CD14-positive monocyte (primary cell): ENCODE measurements at regions not wholly inside any gene's neighbourhood (a gene's known extent, or its start where the extent isn't known, plus 50 kb on each side); places are given as distances from the start of the nearest gene placed in this dataset.

Experiments
- DNase-seq, 3 donors: peaks; one replicate each; pipeline ENCODE4 v3.0.0-alpha.2; 2011 to 2022
- H2AFZ ChIP-seq: 2 replicates; pipeline ENCODE4 v1.6.0; 2012; ENCODE audit warnings: mild to moderate bottlenecking, low read depth, low read length, inconsistent platforms; ENCODE audit not compliant: insufficient read depth, poor library complexity, severe bottlenecking
- H3K27ac ChIP-seq, 2 donors: 1 replicate in 1 of 2; 2 replicates in 1 of 2; pipeline ENCODE4 v1.5.1; 2012 to 2013; ENCODE audit warnings: low read length in 2 of 2, control low read depth in 1 of 2, inconsistent platforms in 1 of 2, low read depth in 1 of 2, mild to moderate bottlenecking in 1 of 2
- H3K27me3 ChIP-seq, 2 donors: one replicate each; pipeline versions ENCODE4 v1.6.0 to v1.6.1; 2011 to 2013; ENCODE audit warnings: low read length in 2 of 2; ENCODE audit not compliant: control insufficient read depth in 2 of 2, insufficient read depth in 2 of 2
- H3K36me3 ChIP-seq, 2 donors: replicated peaks in 1 of 2; 1 replicate in 1 of 2; 2 replicates in 1 of 2; pipeline versions ENCODE4 v1.5.1 to v1.6.1; 2012 to 2013; ENCODE audit warnings: low read length in 2 of 2, control low read depth in 1 of 2, inconsistent platforms in 1 of 2, mild to moderate bottlenecking in 1 of 2; ENCODE audit not compliant: insufficient read depth in 2 of 2, control insufficient read depth in 1 of 2
- H3K4me1 ChIP-seq, 2 donors: 1 replicate in 1 of 2; 2 replicates in 1 of 2; pipeline versions ENCODE4 v1.5.1 to v1.6.1; 2012 to 2013; ENCODE audit warnings: low read length in 2 of 2, control low read depth in 1 of 2, inconsistent platforms in 1 of 2, mild to moderate bottlenecking in 1 of 2, moderate library complexity in 1 of 2; ENCODE audit not compliant: insufficient read depth in 2 of 2, control insufficient read depth in 1 of 2
- H3K4me2 ChIP-seq: replicated peaks from 2 replicates; pipeline ENCODE3; 2012; ENCODE audit warnings: low read length, moderate library complexity, mild to moderate bottlenecking; ENCODE audit not compliant: poor library complexity, severe bottlenecking; ENCODE audit errors: extremely low read depth
- H3K4me3 ChIP-seq, 3 experiments: fragments of 200-600 bp in 1 of 3; sonication (generic) in 1 of 3; replicated peaks in 1 of 3; 1 replicate in 2 of 3; 2 replicates in 1 of 3; pipeline ENCODE4 v1.5.1; 2011 to 2013; ENCODE audit warnings: low read length in 3 of 3, mild to moderate bottlenecking in 3 of 3, control low read depth in 2 of 3, low read depth in 2 of 3, inconsistent platforms in 1 of 3, moderate library complexity in 1 of 3
- H3K79me2 ChIP-seq: 2 replicates; pipeline ENCODE4 v1.6.0; 2012; ENCODE audit warnings: mild to moderate bottlenecking, control low read depth, inconsistent platforms, low read length, moderate library complexity; ENCODE audit not compliant: insufficient read depth
- H3K9ac ChIP-seq: 2 replicates; pipeline ENCODE4 v1.6.0; 2017; ENCODE audit warnings: low read length, mild to moderate bottlenecking; ENCODE audit not compliant: insufficient read depth, poor library complexity, severe bottlenecking
- H3K9me3 ChIP-seq, 2 donors: replicated peaks in 1 of 2; 1 replicate in 1 of 2; 2 replicates in 1 of 2; pipeline versions ENCODE4 v1.5.1 to v1.6.1; 2012 to 2013; ENCODE audit warnings: low read length in 2 of 2, control low read depth in 1 of 2; ENCODE audit not compliant: control insufficient read depth in 1 of 2, insufficient read depth in 1 of 2
- H4K20me1 ChIP-seq: 2 replicates; pipeline ENCODE4 v1.6.0; 2012; ENCODE audit warnings: mild to moderate bottlenecking, low read length, control low read depth, moderate library complexity; ENCODE audit not compliant: insufficient read depth
- H3K27ac Mint-ChIP-seq, 7 donors: one replicate each; pipeline ENCODE4 v1.8.0; 2020; ENCODE audit warnings: mild to moderate bottlenecking in 7 of 7, mixed read lengths in 7 of 7, moderate library complexity in 6 of 7, inconsistent platforms in 2 of 7
- H3K27me3 Mint-ChIP-seq, 3 donors: one replicate each; pipeline ENCODE4 v1.8.0; 2021 to 2022; ENCODE audit warnings: low read depth in 3 of 3, mild to moderate bottlenecking in 3 of 3, mixed read lengths in 3 of 3, moderate library complexity in 3 of 3, inconsistent platforms in 1 of 3
- H3K36me3 Mint-ChIP-seq, 2 donors: one replicate each; pipeline ENCODE4 v1.8.0; 2020; ENCODE audit warnings: mixed read lengths in 2 of 2, inconsistent platforms in 1 of 2, mild to moderate bottlenecking in 1 of 2
- H3K4me1 Mint-ChIP-seq: one replicate; pipeline ENCODE4 v1.8.0; 2020; ENCODE audit warnings: mild to moderate bottlenecking, mixed read lengths
- H3K4me3 Mint-ChIP-seq, 2 donors: one replicate each; pipeline ENCODE4 v1.8.0; 2020; ENCODE audit warnings: mild to moderate bottlenecking in 2 of 2, mixed read lengths in 2 of 2, moderate library complexity in 1 of 2
- H3K9me3 Mint-ChIP-seq, 7 donors: one replicate each; pipeline ENCODE4 v1.8.0; 2020 to 2022; ENCODE audit warnings: mixed read lengths in 7 of 7, mild to moderate bottlenecking in 6 of 7, moderate library complexity in 6 of 7, inconsistent platforms in 2 of 7
- CTCF ChIP-seq: fragments of 200-600 bp; IDR thresholded peaks from one replicate; pipeline ENCODE4 v1.8.0; 2022; ENCODE audit warnings: antibody characterized with exemption, mild to moderate bottlenecking
- WGBS: methylation state at CpG from one replicate; pipeline ENCODE4 v1.1.5; 2013; ENCODE audit warnings: missing lambda C conversion rate; ENCODE audit not compliant: insufficient coverage; 5-methylcytosine and 5-hydroxymethylcytosine counted together
- intact Hi-C, 2 donors: fragments of 100-400 bp; cut with micrococcal nuclease; formaldehyde crosslinking; loops; one replicate each; pipeline versions ENCODE4 v1.15.0 to v1.15.1; 2023

- Histone ChIP-seq H3K9ac (no peak overlapping the region), H3K4me2 (no peak overlapping the region), H3K27me3 (no peaks in the 10 kb centered on the region), H3K79me2 (no peaks in the 10 kb centered on the region), H3K27ac (no peak overlapping the region), H3K4me1 (no peaks in the 10 kb centered on the region), H2AFZ (no peak overlapping the region), H4K20me1 (no peaks in the 10 kb centered on the region), H3K4me3 (no peak overlapping the region), H3K36me3 (no peaks in the 10 kb centered on the region), H3K9me3 (peaks cover 20 to 37% of the 10 kb centered on the region in 2 donors)
- peaks cover 3 to 9% (median 3%) of the 10 kb centered on the region in 3 donors for H3K27me3 Mint-ChIP-seq
- intact Hi-C loops = no loop called here
- no peak for DNase-seq
- H3K36me3 Mint-ChIP-seq = no peaks in the 10 kb centered on the region
- H3K9me3 Mint-ChIP-seq = peaks cover 34 to 46% (median 40%) of the 10 kb centered on the region in 7 donors
- no peak overlapping the region for H3K4me3 Mint-ChIP-seq
- H3K4me1 Mint-ChIP-seq = no peaks in the 10 kb centered on the region
- no peak for TF ChIP-seq CTCF
- 97% methylated on average over 7 of the region's 7 CpGs for WGBS
- H3K27ac Mint-ChIP-seq = no peak overlapping the region
Measured at GRCh38 chr9:96038271-96038670, 162.8 kb downstream of the ERCC6L2 start.

DNA sequence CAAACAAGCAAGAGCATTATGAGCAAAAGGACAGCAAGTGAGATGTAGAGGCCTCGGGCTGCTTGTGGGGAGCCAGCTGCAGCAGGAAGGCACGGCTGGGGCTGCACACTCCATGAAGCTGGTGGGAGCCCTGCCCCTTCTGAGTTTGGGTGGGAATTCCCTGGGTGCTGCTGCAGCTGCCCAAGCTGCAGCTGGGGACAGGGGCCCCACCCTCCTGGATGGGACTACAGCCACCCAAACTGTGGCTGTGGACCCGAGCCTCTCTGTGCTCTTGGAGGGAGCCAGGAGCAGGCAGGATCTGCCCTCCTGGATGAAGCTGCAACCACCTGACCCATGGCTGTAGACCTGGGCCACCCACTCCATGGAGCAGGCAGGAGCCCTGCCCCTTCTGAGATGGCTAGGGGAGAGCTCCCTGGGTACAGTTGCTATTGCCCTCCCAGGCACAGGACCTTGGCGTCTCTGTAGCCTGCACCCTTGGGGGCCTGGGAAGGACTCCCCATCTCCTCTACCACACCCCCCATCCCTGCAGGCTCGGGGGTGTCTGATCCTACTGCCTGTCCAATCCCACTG is 159.1 kb downstream of the ERCC6L2 start:
- DNase-seq = no peak
- H3K9me3 Mint-ChIP-seq = peaks cover 31 to 51% (median 46%) of the 10 kb centered on the region in 7 donors
- no peak for TF ChIP-seq CTCF
- no peaks in the 10 kb centered on the region for H3K36me3 Mint-ChIP-seq
- no peak overlapping the region for H3K4me3 ChIP-seq
- no peak overlapping the region for H3K4me3 Mint-ChIP-seq
- peaks cover 9 to 19% (median 10%) of the 10 kb centered on the region in 3 donors for H3K27me3 Mint-ChIP-seq
- H3K79me2 ChIP-seq = no peaks in the 10 kb centered on the region
- H2AFZ ChIP-seq = no peak overlapping the region
- peaks cover 20 to 36% of the 10 kb centered on the region in 2 donors for H3K9me3 ChIP-seq
- H3K27me3 ChIP-seq = no peaks in the 10 kb centered on the region
- no peaks in the 10 kb centered on the region for H3K4me1 Mint-ChIP-seq
- H4K20me1 ChIP-seq = no peaks in the 10 kb centered on the region
- H3K27ac Mint-ChIP-seq = no peak overlapping the region
- intact Hi-C loops = no loop called here
- 88% methylated on average over 5 of the region's 5 CpGs for WGBS
- H3K4me1 ChIP-seq = no peaks in the 10 kb centered on the region
- no peak overlapping the region for H3K9ac ChIP-seq
- no peaks in the 10 kb centered on the region for H3K36me3 ChIP-seq
- no peak overlapping the region for H3K27ac ChIP-seq
- H3K4me2 ChIP-seq = no peak overlapping the region
